GM21526 (cell line): ENCODE measurements at regions not wholly inside any gene's neighbourhood (a gene's known extent, or its start where the extent isn't known, plus 50 kb on each side); places are given as distances from the start of the nearest gene placed in this dataset.
"Not testable (repeated sequence)": the region's sequence is repeated elsewhere in the genome, so short reads cannot be mapped to it uniquely, and the experiment has no call there.

Experiments
- ATAC-seq: cut with Tn5 transposase; IDR thresholded peaks from one replicate; pipeline ENCODE4 v1.9.1; 2021; ENCODE audit warnings: moderate library complexity; ENCODE audit not compliant: unreplicated experiment, low FRiP score

- not testable (repeated sequence) for ATAC-seq
These were observed 688.8 kb downstream of the TTLL7 start for GRCh38 chr1:83310161-83310560.

- ATAC-seq, result not testable (repeated sequence)
These were observed 689.9 kb downstream of the TTLL7 start for GRCh38 chr1:83309035-83309434.

GRCh38 chr1:83306811-83307210, 692.1 kb downstream of the TTLL7 start:
- not testable (repeated sequence) for ATAC-seq

- ATAC-seq, result not testable (repeated sequence)
These were observed 703.3 kb downstream of the TTLL7 start for GRCh38 chr1:83295594-83295993.

GRCh38 chr1:83287391-83287790, 711.5 kb downstream of the TTLL7 start:
- ATAC-seq, result not testable (repeated sequence)

GRCh38 chr1:83274656-83275055, 724.3 kb downstream of the TTLL7 start:
- ATAC-seq, result not testable (repeated sequence)

- not testable (repeated sequence) for ATAC-seq
These were observed 726.4 kb downstream of the TTLL7 start for GRCh38 chr1:83272484-83272883.

- ATAC-seq, result not testable (repeated sequence)
These were observed 727.1 kb downstream of the TTLL7 start for GRCh38 chr1:83271834-83272233.

GRCh38 chr1:83270801-83271200, 728.1 kb downstream of the TTLL7 start:
- ATAC-seq, result not testable (repeated sequence)

GRCh38 chr1:83263808-83264207, 735.1 kb downstream of the TTLL7 start:
- not testable (repeated sequence) for ATAC-seq

GRCh38 chr1:83251687-83252086, 747.2 kb downstream of the TTLL7 start:
- not testable (repeated sequence) for ATAC-seq

- ATAC-seq, result not testable (repeated sequence)
These were observed 752.2 kb downstream of the TTLL7 start for GRCh38 chr1:83246780-83247179.

GRCh38 chr1:83244832-83245231, 754.1 kb downstream of the TTLL7 start:
- not testable (repeated sequence) for ATAC-seq

GRCh38 chr1:83239568-83239967, 759.4 kb downstream of the TTLL7 start:
- not testable (repeated sequence) for ATAC-seq

GRCh38 chr1:83238654-83239053, 760.3 kb downstream of the TTLL7 start:
- not testable (repeated sequence) for ATAC-seq

- not testable (repeated sequence) for ATAC-seq
These were observed 779.1 kb downstream of the TTLL7 start for GRCh38 chr1:83219788-83220187.

- not testable (repeated sequence) for ATAC-seq
These were observed 780.8 kb downstream of the TTLL7 start for GRCh38 chr1:83218036-83218716.

GRCh38 chr1:83214317-83214716, 784.6 kb downstream of the TTLL7 start:
- ATAC-seq, result not testable (repeated sequence)

GRCh38 chr1:83213648-83214047, 785.3 kb downstream of the TTLL7 start:
- ATAC-seq, result not testable (repeated sequence)

GRCh38 chr1:83212033-83212432, 786.9 kb downstream of the TTLL7 start:
- ATAC-seq, result not testable (repeated sequence)

- ATAC-seq, result not testable (repeated sequence)
These were observed 790.4 kb downstream of the TTLL7 start for GRCh38 chr1:83208540-83208939.

GRCh38 chr1:83194610-83195009, 804.3 kb downstream of the TTLL7 start:
- not testable (repeated sequence) for ATAC-seq
